IMR-90 (cell line): ENCODE measurements at regions not wholly inside any gene's neighbourhood (a gene's known extent, or its start where the extent isn't known, plus 50 kb on each side); places are given as distances from the start of the nearest gene placed in this dataset.
A peak's percentile ranks its signal among the peaks of the same experiment; 100 is the strongest.

Experiments
- ATAC-seq: fragments of 200-7000 bp; cut with Tn5 transposase; 2 replicates; pipeline ENCODE4 v1.9.1; 2020; ENCODE audit warnings: low read depth, mild to moderate bottlenecking, moderate library complexity
- BruUV-seq: library from RNA; stranded (reverse); fragments of 400-500 nt; replicated peaks from 2 replicates; lab custom pipeline; 2021; lab: Mats Ljungman, UMichigan
- CTCF ChIA-PET: fragments of 300-600 bp; formaldehyde crosslinking; extraction: SDS; loops from one replicate; lab custom pipeline; 2021; ENCODE audit warnings: antibody characterized with exemption; lab: Yijun Ruan, JAX
- POLR2A ChIA-PET: fragments of 300-600 bp; sonication (Branson Sonifier 250); formaldehyde crosslinking; loops from one replicate; lab custom pipeline; 2022; ENCODE audit warnings: antibody characterized with exemption; ENCODE audit not compliant: unreplicated experiment; lab: Charles Lee
- DNase-seq: peaks from one replicate; pipeline ENCODE4 v3.0.0; 2013
- H2AFZ ChIP-seq: replicated peaks from 2 replicates; pipeline ENCODE3; 2013; ENCODE audit warnings: low read length, mild to moderate bottlenecking; ENCODE audit not compliant: poor library complexity
- H2AK5ac ChIP-seq: 2 replicates; pipeline ENCODE4 v1.6.1; 2013; ENCODE audit warnings: low read depth, low read length, inconsistent platforms
- H2AK9ac ChIP-seq: replicated peaks from 2 replicates; pipeline ENCODE3; 2013; ENCODE audit warnings: mild to moderate bottlenecking, low read depth, low read length, moderate library complexity; ENCODE audit not compliant: poor library complexity
- H2BK120ac ChIP-seq: 2 replicates; pipeline ENCODE4 v1.6.1; 2013; ENCODE audit warnings: low read depth, low read length, inconsistent platforms
- H2BK15ac ChIP-seq: 3 replicates; pipeline ENCODE4 v1.6.1; 2013; ENCODE audit warnings: low read depth, low read length, inconsistent platforms
- H2BK20ac ChIP-seq: 2 replicates; pipeline ENCODE4 v1.6.1; 2013; ENCODE audit warnings: low read depth, mild to moderate bottlenecking, inconsistent platforms, low read length, moderate library complexity
- H2BK5ac ChIP-seq: 2 replicates; pipeline ENCODE4 v1.6.1; 2013; ENCODE audit warnings: mild to moderate bottlenecking, low read depth, low read length, inconsistent platforms; ENCODE audit not compliant: poor library complexity, severe bottlenecking
- H3K14ac ChIP-seq: replicated peaks from 2 replicates; pipeline ENCODE4 v1.6.1; 2013; ENCODE audit warnings: low read depth, low read length, inconsistent platforms
- H3K18ac ChIP-seq: 2 replicates; pipeline ENCODE4 v1.6.1; 2013; ENCODE audit warnings: low read depth, low read length, control low read depth
- H3K23ac ChIP-seq: 2 replicates; pipeline ENCODE4 v1.6.1; 2013; ENCODE audit warnings: low read depth, low read length, inconsistent platforms
- H3K27ac ChIP-seq: 2 replicates; pipeline ENCODE4 v1.5.1; 2013; ENCODE audit warnings: mild to moderate bottlenecking, control low read depth, low read length; ENCODE audit not compliant: insufficient read depth
- H3K27me3 ChIP-seq: 2 replicates; pipeline ENCODE4 v1.6.1; 2013; ENCODE audit warnings: low read length; ENCODE audit not compliant: control insufficient read depth, insufficient read depth
- H3K36me3 ChIP-seq: 2 replicates; pipeline ENCODE4 v1.6.1; 2013; ENCODE audit warnings: low read length, mixed read lengths; ENCODE audit not compliant: control insufficient read depth, insufficient read depth
- H3K4ac ChIP-seq: 2 replicates; pipeline ENCODE4 v1.6.1; 2013; ENCODE audit warnings: low read depth, low read length, inconsistent platforms
- H3K4me1 ChIP-seq: 2 replicates; pipeline ENCODE4 v1.6.1; 2013; ENCODE audit warnings: low read length, mixed read lengths; ENCODE audit not compliant: control insufficient read depth, insufficient read depth
- H3K4me2 ChIP-seq: 2 replicates; pipeline ENCODE4 v1.6.1; 2013; ENCODE audit warnings: low read depth, mild to moderate bottlenecking, control low read depth, low read length, moderate library complexity
- H3K4me3 ChIP-seq: 2 replicates; pipeline ENCODE4 v1.5.1; 2013; ENCODE audit warnings: low read depth, mild to moderate bottlenecking, control low read depth, low read length, moderate library complexity; ENCODE audit not compliant: insufficient read depth
- H3K56ac ChIP-seq: 2 replicates; pipeline ENCODE4 v1.6.1; 2013; ENCODE audit warnings: low read length, inconsistent platforms; ENCODE audit not compliant: insufficient read depth; ENCODE audit errors: extremely low read depth
- H3K79me1 ChIP-seq, 2 experiments: 2 replicates each; pipeline ENCODE4 v1.6.1; 2013; ENCODE audit warnings: low read length in 2 of 2, inconsistent platforms in 1 of 2, low read depth in 1 of 2
- H3K9ac ChIP-seq: 2 replicates; pipeline ENCODE4 v1.6.1; 2013; ENCODE audit warnings: low read depth, low read length, control low read depth
- H3K9me1 ChIP-seq: 2 replicates; pipeline ENCODE4 v1.6.1; 2013; ENCODE audit warnings: low read length, inconsistent platforms; ENCODE audit not compliant: insufficient read depth
- H3K9me3 ChIP-seq: 2 replicates; pipeline ENCODE4 v1.6.1; 2013; ENCODE audit warnings: low read length; ENCODE audit not compliant: control insufficient read depth, insufficient read depth
- H4K20me1 ChIP-seq: 2 replicates; pipeline ENCODE4 v1.6.1; 2013; ENCODE audit warnings: low read length, inconsistent platforms; ENCODE audit not compliant: insufficient read depth
- H4K5ac ChIP-seq: 2 replicates; pipeline ENCODE4 v1.6.1; 2013; ENCODE audit warnings: mild to moderate bottlenecking, low read depth, low read length, control low read depth
- H4K8ac ChIP-seq, 2 experiments: 2 replicates each; pipeline ENCODE4 v1.6.1; 2013; ENCODE audit warnings: low read depth in 2 of 2, low read length in 2 of 2, control low read depth in 1 of 2, inconsistent platforms in 1 of 2
- H4K91ac ChIP-seq: 2 replicates; pipeline ENCODE4 v1.6.1; 2013; ENCODE audit warnings: low read depth, low read length, inconsistent platforms; ENCODE audit not compliant: insufficient read depth
- BHLHE40 ChIP-seq: fragments of 150-350 bp; IDR thresholded peaks from 2 replicates; pipeline ENCODE4 v1.6.1; 2016; ENCODE audit warnings: mild to moderate bottlenecking, low read depth, low read length
- CEBPB ChIP-seq: IDR thresholded peaks from 2 replicates; pipeline ENCODE4 v1.6.1; 2012; ENCODE audit warnings: low read depth, low read length, improper control_type of control experiment
- CTCF ChIP-seq: conservative IDR thresholded peaks from 2 replicates; pipeline ENCODE4 v1.5.1; 2012; ENCODE audit warnings: mild to moderate bottlenecking, low read depth, low read length, improper control_type of control experiment
- ELK1 ChIP-seq: fragments of 150-350 bp; IDR thresholded peaks from 2 replicates; pipeline ENCODE4 v1.6.1; 2016; ENCODE audit warnings: low read depth, mild to moderate bottlenecking, low read length, moderate library complexity, borderline replicate concordance
- FOS ChIP-seq: fragments of 150-350 bp; IDR thresholded peaks from 2 replicates; pipeline ENCODE4 v1.6.1; 2016; ENCODE audit warnings: low read depth, low read length
- MAFK ChIP-seq: IDR thresholded peaks from 2 replicates; pipeline ENCODE4 v1.6.1; 2012; ENCODE audit warnings: low read depth, low read length, improper control_type of control experiment
- MAZ ChIP-seq: IDR thresholded peaks from 2 replicates; pipeline ENCODE4 v1.6.1; 2012; ENCODE audit warnings: low read depth, mild to moderate bottlenecking, low read length, improper control_type of control experiment, moderate library complexity, borderline replicate concordance
- MXI1 ChIP-seq: IDR thresholded peaks from 2 replicates; pipeline ENCODE4 v1.6.1; 2012; ENCODE audit warnings: low read depth, mild to moderate bottlenecking, low read length, moderate library complexity, borderline replicate concordance
- NFE2L2 ChIP-seq: fragments of 150-350 bp; IDR thresholded peaks from 2 replicates; pipeline ENCODE4 v1.6.1; 2016; ENCODE audit warnings: low read depth, mild to moderate bottlenecking, low read length
- POLR2A ChIP-seq: IDR thresholded peaks from 2 replicates; pipeline ENCODE4 v1.6.1; 2012; ENCODE audit warnings: mild to moderate bottlenecking, low read depth, low read length
- RAD21 ChIP-seq: IDR thresholded peaks from 2 replicates; pipeline ENCODE4 v1.6.1; 2012; ENCODE audit warnings: low read length, improper control_type of control experiment
- RCOR1 ChIP-seq: IDR thresholded peaks from 2 replicates; pipeline ENCODE4 v1.6.1; 2012; ENCODE audit warnings: mild to moderate bottlenecking, low read length, improper control_type of control experiment; ENCODE audit not compliant: insufficient replicate concordance
- RFX5 ChIP-seq: IDR thresholded peaks from 2 replicates; pipeline ENCODE4 v1.8.0; 2012; ENCODE audit warnings: low read depth, mild to moderate bottlenecking, low read length, moderate library complexity
- SMC3 ChIP-seq: fragments of 150-350 bp; IDR thresholded peaks from 2 replicates; pipeline ENCODE4 v1.6.1; 2016; ENCODE audit warnings: low read depth, mild to moderate bottlenecking, antibody characterized with exemption, low read length, moderate library complexity
- WGBS, 2 experiments: methylation state at CpG; one replicate each; pipeline versions ENCODE4 v1.1.5 to v1.1.7; 2013; ENCODE audit warnings: missing lambda C conversion rate in 2 of 2; ENCODE audit not compliant: insufficient read length in 1 of 2; ENCODE audit errors: extremely low coverage in 2 of 2; 5-methylcytosine and 5-hydroxymethylcytosine counted together
- dilution Hi-C: fragments of 300-500 bp; cut with HindIII; formaldehyde crosslinking; loops from one replicate; pipeline ENCODE4 v1.14.3; 2018; ENCODE audit warnings: low sequenced_read_pairs; ENCODE audit not compliant: unreplicated experiment
- in situ Hi-C: fragments of 300-500 bp; cut with MboI; formaldehyde crosslinking; loops from 3 replicates; pipeline ENCODE4 v1.14.3; 2019; ENCODE audit warnings: low sequenced_read_pairs, inconsistent platforms, mixed read lengths
- intact Hi-C: fragments of 100-400 bp; cut with micrococcal nuclease; formaldehyde crosslinking; loops from 2 replicates; pipeline ENCODE4 v1.10.0; 2022
- TF ChIP-seq, protein P1 (sequence below): fragments of 150-350 bp; IDR thresholded peaks from 2 replicates; pipeline ENCODE4 v1.6.1; 2017; ENCODE audit warnings: mild to moderate bottlenecking, antibody characterized with exemption, low read length, low read depth

GRCh38 chr5:142531977-142532780 is 153.7 kb downstream of the FGF1 start:
- Histone ChIP-seq H2BK5ac (no peak overlapping the region), H3K23ac (no peak overlapping the region), H3K27ac (no peak overlapping the region), H3K4me3 (no peak overlapping the region), H2BK120ac (no peak overlapping the region), H4K8ac (no peak overlapping the region), H3K56ac (no peak overlapping the region), H2AK5ac (0 out of 2 replicates have a peak overlapping the region, but pooled peaks have one; percentile 8), H2BK15ac (no peak overlapping the region), H3K14ac (no peak overlapping the region), H3K9ac (no peak overlapping the region), H4K91ac (no peak overlapping the region), H3K9me3 (no peaks in the 10 kb centered on the region), H3K79me1 (peaks cover 0 to 3% of the 10 kb centered on the region in 2 experiments; a peak in 1 of 4 replicates), H3K36me3 (no peaks in the 10 kb centered on the region), H2BK20ac (no peak overlapping the region), H3K4ac (no peak overlapping the region), H3K4me2 (no peak overlapping the region), H4K5ac (no peak overlapping the region), H3K9me1 (peaks cover 6% of the 10 kb centered on the region), H4K20me1 (no peaks in the 10 kb centered on the region), H3K18ac (no peak overlapping the region), H2AFZ (no peak overlapping the region), H3K27me3 (no peaks in the 10 kb centered on the region), H3K4me1 (peaks cover 4% of the 10 kb centered on the region), H2AK9ac (no peak overlapping the region)
- ATAC-seq (no peak), DNase-seq (no peak)
- in situ Hi-C loops = no loop called here
- ChIA-PET POLR2A (no interaction called here), CTCF (no interaction called here)
- TF ChIP-seq ELK1 = no peak
- no peak for TF ChIP-seq BHLHE40
- TF ChIP-seq MAZ = no peak
- TF ChIP-seq RCOR1 = no peak
- TF ChIP-seq RAD21 = no peak
- TF ChIP-seq POLR2A = no peak
- TF ChIP-seq SMC3 = no peak
- no peak for TF ChIP-seq MAFK
- TF ChIP-seq FOS = no peak
- TF ChIP-seq MXI1 = no peak
- no peak for TF ChIP-seq CTCF
- TF ChIP-seq, protein P1, sequence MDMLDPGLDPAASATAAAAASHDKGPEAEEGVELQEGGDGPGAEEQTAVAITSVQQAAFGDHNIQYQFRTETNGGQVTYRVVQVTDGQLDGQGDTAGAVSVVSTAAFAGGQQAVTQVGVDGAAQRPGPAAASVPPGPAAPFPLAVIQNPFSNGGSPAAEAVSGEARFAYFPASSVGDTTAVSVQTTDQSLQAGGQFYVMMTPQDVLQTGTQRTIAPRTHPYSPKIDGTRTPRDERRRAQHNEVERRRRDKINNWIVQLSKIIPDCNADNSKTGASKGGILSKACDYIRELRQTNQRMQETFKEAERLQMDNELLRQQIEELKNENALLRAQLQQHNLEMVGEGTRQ = no peak
- no peak for TF ChIP-seq RFX5
- TF ChIP-seq NFE2L2 = no peak
- no peak for TF ChIP-seq CEBPB
- BruUV-seq = no TSS peak
- intact Hi-C loops = no loop called here
- 100% methylated on average over 3 of the region's 9 CpGs; no CpG with 5 or more reads in 1 of the 2 experiments for whole genome bisulfite sequencing, 2 experiments
- dilution Hi-C loops = loop anchor here (25.0 kb wide), 1 partner anchor 395 kb away; no protein-coding TSS in a partner anchor
